ENCODE measurements at regions not wholly inside any gene's neighbourhood (a gene's known extent, or its start where the extent isn't known, plus 50 kb on each side); places are given as distances from the start of the nearest gene placed in this dataset.

- Histone ChIP-seq H3K36me3 (no peaks in the 10 kb centered on the region), H3K27ac (no peak overlapping the region), H3K27me3 (no peaks in the 10 kb centered on the region), H3K9me3 (no peaks in the 10 kb centered on the region), H3K4me3 (no peak overlapping the region), H3K4me1 (no peaks in the 10 kb centered on the region)
- 81 to 86% methylated on average over 4 of the region's 4 CpGs for WGBS, 2 donors
- DNase-seq = no peak
- intact Hi-C loops (cut with DNase I) = no loop called here
- TF ChIP-seq POLR2AphosphoS5 (IDR thresholded peaks at IDR 0.05) (no peak), CTCF (IDR thresholded peaks at IDR 0.05) (no peak), EP300 (IDR thresholded peaks at IDR 0.05) (no peak), POLR2A (IDR thresholded peaks at IDR 0.05) (no peak)
These were observed 158.1 kb downstream of the SUCLA2 start for GRCh38 chr13:47843005-47843404.

- DNase-seq = no peak
- Histone ChIP-seq H3K9me3 (no peaks in the 10 kb centered on the region), H3K36me3 (no peaks in the 10 kb centered on the region), H3K27me3 (no peaks in the 10 kb centered on the region), H3K4me3 (no peak overlapping the region), H3K4me1 (no peaks in the 10 kb centered on the region), H3K27ac (no peak overlapping the region)
- TF ChIP-seq POLR2AphosphoS5 (IDR thresholded peaks at IDR 0.05) = no peak
- TF ChIP-seq EP300 (IDR thresholded peaks at IDR 0.05) = no peak
- TF ChIP-seq POLR2A (IDR thresholded peaks at IDR 0.05) = no peak
- no peak for TF ChIP-seq CTCF (IDR thresholded peaks at IDR 0.05)
- intact Hi-C loops (cut with DNase I) = no loop called here
- WGBS, 2 donors = 84 to 89% methylated on average over 4 of the region's 4 CpGs
These were observed 159.9 kb downstream of the SUCLA2 start for GRCh38 chr13:47841151-47841550.

- Histone ChIP-seq H3K9me3 (no peaks in the 10 kb centered on the region), H3K27ac (no peak overlapping the region), H3K4me1 (no peaks in the 10 kb centered on the region), H3K27me3 (no peaks in the 10 kb centered on the region), H3K4me3 (no peak overlapping the region), H3K36me3 (no peaks in the 10 kb centered on the region)
- WGBS, 2 donors = 88% methylated on average over 4 of the region's 4 CpGs
- intact Hi-C loops (cut with DNase I) = no loop called here
- TF ChIP-seq EP300 (IDR thresholded peaks at IDR 0.05) = no peak
- TF ChIP-seq POLR2AphosphoS5 (IDR thresholded peaks at IDR 0.05) = no peak
- no peak for TF ChIP-seq POLR2A (IDR thresholded peaks at IDR 0.05)
- no peak for TF ChIP-seq CTCF (IDR thresholded peaks at IDR 0.05)
- DNase-seq = no peak
These were observed 163.2 kb downstream of the SUCLA2 start for GRCh38 chr13:47837906-47838305.

- Histone ChIP-seq H3K36me3 (no peaks in the 10 kb centered on the region), H3K4me1 (no peaks in the 10 kb centered on the region), H3K4me3 (no peak overlapping the region), H3K27ac (no peak overlapping the region), H3K27me3 (no peaks in the 10 kb centered on the region), H3K9me3 (no peaks in the 10 kb centered on the region)
- 82 to 90% methylated on average over 5 of the region's 5 CpGs for WGBS, 2 donors
- intact Hi-C loops (cut with DNase I) = no loop called here
- DNase-seq = no peak
- TF ChIP-seq EP300 (IDR thresholded peaks at IDR 0.05) = no peak
- no peak for TF ChIP-seq POLR2AphosphoS5 (IDR thresholded peaks at IDR 0.05)
- TF ChIP-seq POLR2A (IDR thresholded peaks at IDR 0.05) = no peak
- no peak for TF ChIP-seq CTCF (IDR thresholded peaks at IDR 0.05)
These were observed 163.8 kb downstream of the SUCLA2 start for GRCh38 chr13:47837104-47837880.

Measured in sigmoid colon (tissue), 6 donors.